ENCODE measurements at regions not wholly inside any gene's neighbourhood (a gene's known extent, or its start where the extent isn't known, plus 50 kb on each side); places are given as distances from the start of the nearest gene placed in this dataset.

GRCh38 chr3:67290438-67290837, 292.3 kb downstream of the KBTBD8 start:
- DNase-seq, result no peak

GRCh38 chr3:67291287-67292252, 293.5 kb downstream of the KBTBD8 start:
- no peak for DNase-seq

- no peak for DNase-seq
These were observed 294.4 kb downstream of the KBTBD8 start for GRCh38 chr3:67292356-67293121.

- DNase-seq, result no peak
These were observed 296.2 kb downstream of the KBTBD8 start for GRCh38 chr3:67294341-67294740.

GRCh38 chr3:67296039-67296892, 298.2 kb downstream of the KBTBD8 start:
- no peak for DNase-seq

DNA sequence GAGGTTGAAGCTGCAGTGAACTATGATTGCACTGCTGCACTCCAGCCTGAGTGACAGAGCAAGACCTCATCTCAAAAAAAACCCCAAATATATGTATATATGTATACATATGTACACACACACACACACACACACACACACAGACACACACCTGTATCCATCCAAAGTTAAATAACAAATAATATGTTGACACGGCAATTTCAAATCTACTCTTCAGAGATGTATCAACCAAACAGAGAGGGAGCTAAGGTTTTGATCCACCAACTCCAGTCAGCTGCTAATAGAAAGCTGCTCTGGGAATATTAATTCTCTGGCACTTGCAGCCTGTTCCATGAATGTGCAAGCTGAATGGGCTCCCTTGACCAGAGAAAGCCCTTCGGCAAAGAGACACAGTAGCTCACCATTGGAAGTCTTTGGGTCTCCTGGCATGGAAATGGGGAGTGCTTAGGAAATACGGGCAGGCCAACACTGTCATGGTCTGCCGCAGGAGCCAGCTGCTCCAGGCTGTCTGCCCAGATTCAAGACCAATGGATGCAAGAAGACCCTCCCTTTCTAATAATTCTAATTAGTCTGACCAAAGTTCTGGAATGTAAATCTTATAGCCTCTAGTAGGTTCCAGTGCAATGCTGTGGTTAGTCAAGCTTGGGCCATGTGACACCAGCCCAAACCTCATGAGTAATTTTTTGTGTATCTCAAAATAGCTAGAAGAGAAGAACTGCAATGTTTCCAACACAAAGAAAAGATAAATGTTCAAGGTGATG, 299.8 kb downstream of the KBTBD8 start:
- DNase-seq, result no peak

DNA sequence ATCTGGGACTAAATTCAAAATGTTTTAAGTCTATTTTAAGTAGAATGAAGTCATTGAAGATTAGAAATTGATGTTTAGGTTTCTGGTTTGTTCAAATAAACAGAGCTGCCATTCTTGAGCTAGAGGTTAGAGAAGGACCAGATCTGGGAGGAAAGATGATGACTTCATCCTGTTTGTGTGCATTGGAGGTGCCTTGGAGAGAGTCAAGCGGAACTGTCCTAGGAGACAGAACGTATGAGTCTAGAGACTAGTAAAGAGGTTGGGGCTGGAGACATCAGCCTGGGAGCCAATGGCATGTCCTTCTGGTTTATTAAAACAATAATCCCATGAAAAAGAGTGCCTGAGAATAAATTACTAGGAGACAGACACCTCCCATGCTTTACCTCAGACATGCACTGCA, 303.4 kb downstream of the KBTBD8 start:
- no peak for DNase-seq

DNA sequence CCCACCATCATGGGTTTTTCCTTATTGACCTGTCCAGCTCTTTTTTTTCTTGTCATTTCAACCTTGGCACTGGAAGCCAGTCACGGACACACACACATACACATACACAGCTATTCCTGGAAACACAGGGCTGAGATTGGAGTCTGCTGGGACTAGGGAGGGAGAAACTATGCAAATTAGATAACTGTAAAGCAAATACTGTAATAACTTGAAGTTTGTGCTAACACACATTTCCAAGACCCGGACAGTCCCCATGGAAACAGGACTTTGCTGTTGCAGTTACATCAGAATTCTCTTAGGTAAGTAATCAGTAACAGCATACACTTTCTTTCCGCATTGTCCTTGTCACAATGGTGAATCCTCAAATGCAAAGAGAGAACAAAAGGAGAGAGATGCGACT, 304.4 kb downstream of the KBTBD8 start:
- DNase-seq, result no peak

DNA sequence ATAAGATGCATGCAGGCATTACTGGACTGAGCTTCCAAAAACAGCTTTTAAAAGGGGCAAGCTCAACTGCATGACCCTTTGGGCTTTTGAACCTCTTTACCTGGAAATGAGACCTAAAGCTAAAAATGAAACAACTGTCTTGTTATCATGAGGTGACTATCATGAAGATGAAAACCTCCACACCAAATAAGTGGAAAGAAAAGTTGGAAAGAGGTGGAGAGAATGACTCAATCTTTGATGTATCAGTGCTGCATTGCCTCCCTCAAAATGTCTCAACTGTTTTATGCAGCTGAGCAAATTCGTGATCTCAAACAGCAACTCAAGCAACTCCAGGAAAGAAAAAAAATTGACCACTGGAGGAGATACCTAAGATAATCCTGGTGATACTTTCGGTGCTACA, 307.1 kb downstream of the KBTBD8 start:
- no peak for DNase-seq

DNA sequence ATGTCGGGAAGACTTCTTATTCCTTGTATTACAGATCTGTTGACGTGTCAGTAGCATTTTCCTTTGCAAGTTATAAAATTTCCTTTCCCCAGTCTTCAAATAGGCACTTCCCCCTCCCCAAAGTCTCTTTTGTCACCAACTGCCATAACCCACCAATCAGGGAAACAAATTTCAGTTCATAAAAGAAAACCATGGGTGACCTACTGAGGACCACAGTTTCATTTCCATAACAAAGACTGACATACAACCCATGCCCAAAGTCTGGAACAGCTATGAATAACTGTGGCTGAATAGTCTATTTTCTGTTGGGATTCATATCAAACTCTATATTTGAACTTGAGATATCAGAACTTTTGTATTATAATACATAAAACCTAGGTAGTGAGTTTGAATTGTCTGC, 307.8 kb downstream of the KBTBD8 start:
- DNase-seq, result no peak

GRCh38 chr3:67311440-67311839, 313.3 kb downstream of the KBTBD8 start:
- DNase-seq, result no peak

- DNase-seq, result no peak
These were observed 314.0 kb downstream of the KBTBD8 start for GRCh38 chr3:67312155-67312554.

- DNase-seq, result no peak
These were observed 320.1 kb downstream of the KBTBD8 start for GRCh38 chr3:67318162-67318561.

DNA sequence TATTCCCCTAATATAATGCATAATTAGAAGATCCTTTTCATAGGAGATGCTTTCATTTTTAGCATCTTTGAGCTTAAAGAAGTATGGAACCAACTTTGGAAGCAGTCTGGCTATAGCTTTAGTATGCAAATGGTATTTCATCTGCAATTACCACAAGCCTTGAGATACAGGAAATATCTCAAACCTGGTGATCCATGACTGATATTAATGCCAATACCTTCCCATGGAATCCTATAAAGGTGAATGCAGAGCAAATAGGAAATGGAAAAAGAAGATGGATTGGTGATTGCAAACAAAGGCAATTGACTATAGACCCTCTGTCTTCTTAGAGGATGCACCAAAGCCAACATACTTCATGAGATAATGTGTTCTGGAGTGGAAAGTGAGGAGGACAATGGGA, 326.4 kb downstream of the KBTBD8 start:
- DNase-seq, result no peak
